Astrocyte of the cerebellum (primary cell): ENCODE measurements at regions not wholly inside any gene's neighbourhood (a gene's known extent, or its start where the extent isn't known, plus 50 kb on each side); places are given as distances from the start of the nearest gene placed in this dataset.

Source experiments
- DNase-seq: peaks from one replicate; pipeline ENCODE4 v3.0.0-alpha.2; 2011; ENCODE audit warnings: low read depth
- H3K4me3 ChIP-seq: 2 replicates; pipeline ENCODE4 v1.5.1; 2011; ENCODE audit warnings: mild to moderate bottlenecking, low read depth, low read length, moderate library complexity
- in situ Hi-C: cut with HindIII; loops from 2 replicates; pipeline ENCODE4 v1.10.0; 2017; ENCODE audit warnings: low sequenced_read_pairs
- TF ChIP-seq, protein P1 (sequence below): IDR thresholded peaks from 2 replicates; pipeline ENCODE4 v1.5.1; 2012; ENCODE audit warnings: low read length, low read depth, moderate library complexity, mild to moderate bottlenecking; ENCODE audit errors: missing control alignments

DNA sequence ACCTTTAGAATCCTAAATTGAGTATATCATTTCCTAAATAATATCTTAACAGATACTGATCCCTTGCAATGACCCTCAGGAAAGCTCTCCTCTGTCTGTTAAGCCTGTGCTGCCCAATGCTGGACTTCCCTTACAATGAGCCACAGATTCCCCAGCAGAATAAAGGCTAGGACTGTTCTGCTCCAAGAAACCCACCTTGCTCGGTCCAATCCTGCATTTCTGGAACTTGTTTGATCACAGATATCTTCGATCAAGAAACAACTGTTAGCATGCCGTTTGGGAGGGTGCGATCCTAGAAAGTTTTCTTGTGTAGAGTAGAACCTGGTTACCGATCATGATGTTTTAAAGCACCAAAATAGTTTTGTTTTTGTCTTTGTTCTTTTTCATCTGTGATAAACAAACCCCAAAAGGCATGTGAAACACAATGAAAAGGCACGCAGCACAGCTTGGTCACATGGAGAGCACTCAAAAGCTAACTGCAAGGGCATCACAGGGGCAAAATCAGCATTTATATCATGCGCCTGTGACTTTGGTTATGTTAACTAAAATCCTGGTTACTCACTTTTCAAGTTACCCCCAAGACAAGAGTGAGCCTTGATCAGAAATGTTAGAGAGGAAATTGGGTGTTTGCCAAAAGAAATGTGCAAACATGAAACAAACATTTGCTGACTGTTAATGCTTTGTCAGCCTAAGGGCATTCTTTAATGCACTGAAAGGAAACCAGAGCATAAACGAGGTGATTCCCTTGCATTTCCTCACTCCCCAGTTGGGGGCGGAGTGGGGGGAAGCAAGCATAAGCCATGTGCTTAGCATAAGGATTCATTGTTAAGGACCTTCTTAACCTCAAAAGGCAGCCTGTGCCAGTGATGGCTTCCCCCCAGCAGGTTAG lies 61.9 kb upstream of the ADAMTS16 start:
- in situ Hi-C loops, result no loop called here
- no peak for DNase-seq
- TF ChIP-seq, protein P1, sequence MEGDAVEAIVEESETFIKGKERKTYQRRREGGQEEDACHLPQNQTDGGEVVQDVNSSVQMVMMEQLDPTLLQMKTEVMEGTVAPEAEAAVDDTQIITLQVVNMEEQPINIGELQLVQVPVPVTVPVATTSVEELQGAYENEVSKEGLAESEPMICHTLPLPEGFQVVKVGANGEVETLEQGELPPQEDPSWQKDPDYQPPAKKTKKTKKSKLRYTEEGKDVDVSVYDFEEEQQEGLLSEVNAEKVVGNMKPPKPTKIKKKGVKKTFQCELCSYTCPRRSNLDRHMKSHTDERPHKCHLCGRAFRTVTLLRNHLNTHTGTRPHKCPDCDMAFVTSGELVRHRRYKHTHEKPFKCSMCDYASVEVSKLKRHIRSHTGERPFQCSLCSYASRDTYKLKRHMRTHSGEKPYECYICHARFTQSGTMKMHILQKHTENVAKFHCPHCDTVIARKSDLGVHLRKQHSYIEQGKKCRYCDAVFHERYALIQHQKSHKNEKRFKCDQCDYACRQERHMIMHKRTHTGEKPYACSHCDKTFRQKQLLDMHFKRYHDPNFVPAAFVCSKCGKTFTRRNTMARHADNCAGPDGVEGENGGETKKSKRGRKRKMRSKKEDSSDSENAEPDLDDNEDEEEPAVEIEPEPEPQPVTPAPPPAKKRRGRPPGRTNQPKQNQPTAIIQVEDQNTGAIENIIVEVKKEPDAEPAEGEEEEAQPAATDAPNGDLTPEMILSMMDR, result no peak
- no peak overlapping the region for H3K4me3 ChIP-seq

DNA sequence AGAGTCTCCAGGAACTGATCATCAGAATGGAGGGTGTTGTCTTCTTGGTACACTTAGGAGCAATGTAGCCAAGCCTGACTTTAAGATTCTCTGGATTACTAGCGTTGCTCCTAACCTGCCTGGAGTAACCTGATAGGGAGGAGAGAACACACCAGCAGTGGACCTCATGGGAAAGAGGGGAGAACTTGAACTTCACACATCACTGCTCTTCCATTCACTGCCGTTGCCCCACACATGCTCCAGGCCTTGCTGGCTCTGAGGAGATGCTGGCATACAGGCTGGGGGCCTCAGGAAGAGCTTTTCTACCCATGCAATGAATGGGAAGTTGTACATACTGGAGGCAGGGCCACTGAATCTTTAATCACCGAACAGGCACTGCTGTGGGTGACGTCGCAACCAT lies 60.3 kb upstream of the ADAMTS16 start:
- in situ Hi-C loops, result no loop called here

GRCh38 chr5:5080790-5081189 lies 59.3 kb upstream of the ADAMTS16 start:
- in situ Hi-C loops, result no loop called here
- TF ChIP-seq, protein P1, result no peak
- no peak overlapping the region for H3K4me3 ChIP-seq
- no peak for DNase-seq

More for the DNA sequence above, 60.3 kb upstream of the ADAMTS16 start:
- TF ChIP-seq, protein P1, result no peak
- DNase-seq, result no peak
- no peak overlapping the region for H3K4me3 ChIP-seq

DNA sequence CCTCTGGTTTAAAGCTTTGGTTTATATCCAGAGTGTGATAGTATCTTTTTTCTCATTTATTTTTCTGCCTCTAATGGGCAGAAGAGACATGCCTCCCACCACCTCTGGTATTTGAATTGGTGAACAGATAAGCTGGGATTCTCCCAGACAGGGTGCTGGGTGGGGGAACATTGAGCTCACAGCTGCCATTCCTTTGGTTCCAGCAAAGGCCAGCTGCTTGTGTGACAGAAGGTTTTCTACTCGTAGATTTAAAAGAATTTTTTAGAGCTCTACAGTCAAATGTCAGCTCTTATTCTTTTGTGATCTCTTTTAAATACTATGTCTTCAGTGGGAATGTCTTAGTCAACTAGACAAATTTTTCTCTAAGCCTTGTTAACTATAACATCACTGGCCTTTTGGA lies 54.7 kb upstream of the ADAMTS16 start:
- DNase-seq, result no peak
- TF ChIP-seq, protein P1, result no peak
- H3K4me3 ChIP-seq, result no peak overlapping the region
- in situ Hi-C loops, result no loop called here

GRCh38 chr5:5089895-5090649 lies 50.1 kb upstream of the ADAMTS16 start:
- in situ Hi-C loops, result no loop called here
- no peak for DNase-seq
- TF ChIP-seq, protein P1, result no peak
- H3K4me3 ChIP-seq, result no peak overlapping the region
